HTR-8/SVneo (cell line): ENCODE measurements at regions not wholly inside any gene's neighbourhood (a gene's known extent, or its start where the extent isn't known, plus 50 kb on each side); places are given as distances from the start of the nearest gene placed in this dataset.
A peak's percentile ranks its signal among the peaks of the same experiment; 100 is the strongest.

Experiments used
- DNase-seq: peaks from one replicate; pipeline ENCODE4 v3.0.0; 2011; ENCODE audit warnings: low spot score, mixed read lengths; ENCODE audit not compliant: insufficient read length
- FAIRE-seq: peaks from 2 replicates; lab custom pipeline; 2011; peaks lifted over from hg19 to GRCh38; lab: Jason Lieb, UNC

DNA sequence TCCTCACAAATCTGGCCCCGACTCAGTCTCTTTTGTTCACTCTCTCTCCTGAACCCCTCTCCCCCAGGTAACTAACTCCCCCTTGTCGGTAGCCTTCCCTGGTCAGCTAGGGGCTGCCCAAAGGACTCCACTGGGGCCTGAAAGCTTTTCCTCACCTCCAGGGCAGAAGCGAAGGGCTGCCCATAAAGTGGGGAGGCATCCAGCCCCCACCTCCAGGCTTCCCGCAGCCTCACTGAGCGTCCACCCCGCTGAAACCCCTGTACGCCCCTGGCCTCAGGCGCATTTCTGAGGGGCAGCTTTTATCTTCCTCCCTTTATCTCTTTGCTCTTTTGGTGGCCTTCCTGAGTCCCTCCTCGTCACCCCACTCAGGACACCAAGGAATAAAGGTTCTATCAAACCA lies 249.3 kb downstream of the CYP26B1 start:
- DNase-seq, result no peak
- FAIRE-seq, result no peak

DNA sequence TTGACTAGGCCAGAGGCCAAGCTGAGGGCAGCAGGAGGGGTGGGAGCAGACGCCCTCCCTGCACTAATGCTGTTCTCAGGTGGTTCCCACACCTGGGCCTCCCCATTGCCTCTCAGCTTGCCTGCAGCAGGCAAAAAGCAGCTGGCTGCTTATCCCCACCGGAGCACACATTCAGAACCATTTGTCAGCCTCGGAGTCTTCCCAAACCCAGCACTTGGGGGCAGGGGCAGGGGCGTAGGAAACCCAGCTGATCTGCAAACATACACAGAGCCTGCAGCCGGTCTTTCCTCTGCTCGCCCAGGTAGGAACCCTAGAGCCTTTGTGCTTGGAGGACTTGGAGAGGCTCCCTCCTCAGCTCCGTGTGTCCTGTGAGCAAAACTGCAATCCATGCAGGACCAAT lies 249.8 kb downstream of the CYP26B1 start:
- FAIRE-seq, result no peak
- DNase-seq, result no peak

DNA sequence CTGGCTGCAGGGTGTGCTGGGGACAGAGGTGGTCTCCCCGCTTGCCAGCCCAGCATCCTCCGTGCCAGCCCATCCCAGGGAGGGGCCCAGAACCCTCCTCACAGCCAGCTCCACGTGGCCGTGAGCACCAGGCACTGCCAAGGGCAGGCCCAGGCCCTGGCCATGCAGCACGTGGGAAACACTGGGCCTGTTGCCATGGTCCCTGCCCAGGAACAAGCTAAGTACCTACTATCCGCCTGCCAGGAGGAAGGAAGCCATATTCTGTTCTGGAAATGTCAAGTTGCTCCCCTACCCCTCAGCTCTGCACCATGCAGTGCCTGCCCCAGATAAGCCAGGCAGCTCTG lies 250.6 kb downstream of the CYP26B1 start:
- DNase-seq, result no peak
- no peak for FAIRE-seq

DNA sequence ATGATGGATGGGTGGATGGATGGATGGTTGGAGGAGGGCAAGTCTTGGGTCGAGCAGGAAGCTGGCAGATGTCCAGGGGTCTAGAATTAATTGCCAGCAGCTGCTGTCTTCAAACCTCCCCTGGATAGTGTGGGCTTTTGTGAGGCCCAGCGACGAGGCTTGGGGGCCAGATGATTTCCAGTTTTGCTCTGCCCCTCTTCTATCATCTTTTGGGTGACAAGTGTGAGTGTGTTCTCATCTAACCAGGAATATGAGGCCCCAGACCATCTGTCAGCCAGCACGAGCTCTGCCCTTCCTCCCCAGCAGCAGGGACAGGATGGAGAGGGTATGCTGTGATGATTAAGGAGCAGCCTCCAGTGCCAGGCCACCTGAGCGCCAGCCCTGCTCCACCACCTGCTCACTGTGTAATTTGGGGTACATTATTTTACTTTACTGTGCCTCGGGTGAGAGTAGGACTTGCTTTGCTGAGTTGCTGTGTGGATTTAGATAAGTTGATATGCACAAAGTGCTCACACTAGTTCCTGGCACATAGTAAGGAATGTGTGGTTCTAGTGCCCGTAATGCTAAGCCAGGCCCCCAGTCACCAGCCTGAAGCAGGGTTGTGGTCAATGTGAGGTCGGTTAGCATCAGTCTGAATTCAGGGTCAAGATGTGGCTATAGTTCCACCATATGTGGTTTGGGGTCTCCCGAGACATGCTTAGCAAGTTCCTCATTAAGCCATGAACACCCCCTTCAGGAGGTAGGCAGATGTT lies 251.1 kb downstream of the CYP26B1 start:
- peak; percentile 57 for FAIRE-seq
- DNase-seq, result no peak

- no peak for DNase-seq
- no peak for FAIRE-seq
Observed at GRCh38 chr2:71895320-71896161, 252.1 kb downstream of the CYP26B1 start.

DNA sequence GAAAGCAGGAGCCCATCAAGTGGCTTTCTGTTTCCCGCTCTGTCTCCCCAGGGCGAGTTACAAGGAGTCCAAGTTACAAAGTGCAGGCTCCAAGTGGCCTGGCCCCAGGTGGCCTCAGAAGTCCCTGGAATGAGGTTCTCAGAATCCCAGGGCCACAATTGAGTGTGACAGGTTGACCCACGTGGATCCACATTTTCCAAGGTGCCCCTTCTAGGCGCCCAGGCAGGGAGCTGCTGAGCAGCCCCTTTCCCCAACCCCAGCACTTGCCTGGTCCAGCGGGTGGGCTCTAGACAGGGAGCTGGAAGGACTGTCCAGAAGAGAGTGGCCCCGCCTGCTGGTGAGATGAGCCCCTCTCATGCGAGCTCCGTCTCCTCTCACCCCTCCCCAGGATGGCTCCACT lies 253.4 kb downstream of the CYP26B1 start:
- FAIRE-seq (no peak), DNase-seq (no peak)

DNA sequence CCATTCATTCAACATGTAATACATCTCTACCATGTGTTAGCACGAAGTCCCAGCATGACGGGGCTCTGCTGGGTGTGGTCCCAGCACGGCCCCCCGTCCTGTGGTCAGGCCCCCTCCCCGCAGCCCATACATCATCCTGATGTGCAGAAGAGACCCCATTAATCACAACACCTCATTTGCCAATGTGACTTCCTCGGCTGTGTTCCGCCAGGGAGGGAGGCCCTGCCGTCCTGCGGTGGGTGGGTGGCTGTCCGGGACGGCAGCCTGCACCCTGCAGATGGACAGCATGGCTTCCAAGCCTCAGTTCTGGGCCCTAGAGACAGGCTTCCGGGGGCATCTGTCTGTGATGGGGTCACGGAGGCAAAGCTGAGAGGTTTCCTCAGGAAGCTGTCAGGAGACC lies 254.0 kb downstream of the CYP26B1 start:
- DNase-seq (no peak), FAIRE-seq (no peak)

DNA sequence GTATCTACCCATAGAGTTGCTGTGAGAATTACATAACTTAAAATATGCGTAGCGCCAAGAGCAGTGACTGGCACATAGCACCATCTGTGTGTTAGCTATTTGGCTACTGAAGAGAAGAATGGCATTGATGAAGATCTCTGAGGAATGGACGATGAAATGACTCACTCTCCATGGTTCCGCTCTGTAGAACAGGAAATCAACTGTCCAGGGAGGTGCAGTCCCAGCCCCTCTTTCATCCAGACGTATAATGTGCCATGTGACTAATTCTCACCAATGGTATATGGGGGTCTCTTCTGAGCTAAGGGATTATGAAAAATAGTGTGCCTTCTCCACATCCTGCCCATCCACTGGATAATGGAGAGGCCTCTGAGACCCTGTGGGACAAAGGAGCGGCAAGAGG lies 254.8 kb downstream of the CYP26B1 start:
- DNase-seq (no peak), FAIRE-seq (no peak)

DNA sequence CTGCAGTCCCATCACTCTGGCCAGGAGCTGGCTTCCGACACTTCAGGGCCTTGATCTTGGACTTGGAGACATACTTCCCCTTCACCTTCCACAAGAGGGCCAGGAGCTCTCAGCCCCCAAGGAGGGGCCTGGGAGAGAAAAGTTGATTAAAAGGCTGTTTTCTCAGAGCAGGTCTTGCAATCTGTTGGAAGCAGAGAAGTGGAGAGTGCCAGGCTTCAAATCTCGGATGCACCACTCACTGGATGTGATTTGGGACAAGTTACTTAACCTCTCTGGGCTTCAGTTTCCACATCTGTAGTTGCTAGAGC lies 255.3 kb downstream of the CYP26B1 start:
- no peak for FAIRE-seq
- DNase-seq, result no peak

DNA sequence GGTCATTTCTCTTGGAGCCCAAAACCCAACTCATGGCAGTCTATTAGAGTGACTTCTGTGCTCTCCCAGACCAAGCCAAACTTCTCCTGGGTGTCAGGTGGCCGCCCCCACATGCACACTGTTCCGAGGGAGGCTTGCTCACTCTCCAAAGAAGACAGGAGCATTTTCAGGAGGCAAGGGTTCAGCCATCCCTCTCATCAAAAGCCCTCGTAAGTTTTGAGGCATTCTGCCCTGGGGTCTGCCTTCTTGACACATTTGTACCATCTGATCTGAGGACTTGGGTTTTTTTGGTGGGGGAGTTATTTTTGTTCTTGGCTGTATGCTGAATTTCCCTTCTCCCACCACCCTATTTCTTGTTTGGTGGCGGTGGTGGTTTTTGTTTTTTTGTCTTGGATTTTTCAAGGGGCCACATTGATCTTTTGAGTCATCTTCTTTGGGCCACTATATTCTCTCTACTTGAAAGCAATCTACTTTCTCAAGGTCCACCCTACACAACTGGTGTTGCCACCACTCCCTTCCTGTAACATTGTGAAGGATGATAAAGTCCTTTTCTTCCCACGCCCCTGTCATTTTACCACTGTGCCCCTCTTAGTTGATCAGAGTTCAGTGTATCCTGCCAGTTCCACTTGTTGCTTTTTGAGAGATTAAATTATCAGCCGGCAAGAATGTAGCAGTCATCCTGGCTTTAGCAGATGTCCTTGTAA lies 255.8 kb downstream of the CYP26B1 start:
- no peak for FAIRE-seq
- no peak for DNase-seq

DNA sequence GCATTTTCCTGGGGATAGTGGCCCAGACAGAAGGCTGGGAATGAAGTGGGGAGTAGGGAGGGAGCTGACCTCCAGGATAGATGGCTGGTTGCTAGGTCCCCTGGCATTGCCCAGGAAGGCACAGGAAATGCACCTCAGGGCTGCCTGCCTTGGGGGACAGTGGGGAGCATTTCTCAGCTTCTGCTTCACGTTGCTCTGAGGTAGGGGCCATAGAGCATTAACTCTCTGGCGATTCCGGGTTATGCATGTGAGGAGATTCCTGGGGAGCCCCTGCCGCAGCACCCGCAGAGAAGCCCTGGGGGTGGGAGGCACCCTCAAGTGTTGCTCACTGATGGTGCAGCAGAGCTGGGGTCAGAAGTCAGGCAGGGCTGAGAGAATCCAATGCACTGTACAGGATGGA lies 256.5 kb downstream of the CYP26B1 start:
- DNase-seq, result no peak
- no peak for FAIRE-seq

DNA sequence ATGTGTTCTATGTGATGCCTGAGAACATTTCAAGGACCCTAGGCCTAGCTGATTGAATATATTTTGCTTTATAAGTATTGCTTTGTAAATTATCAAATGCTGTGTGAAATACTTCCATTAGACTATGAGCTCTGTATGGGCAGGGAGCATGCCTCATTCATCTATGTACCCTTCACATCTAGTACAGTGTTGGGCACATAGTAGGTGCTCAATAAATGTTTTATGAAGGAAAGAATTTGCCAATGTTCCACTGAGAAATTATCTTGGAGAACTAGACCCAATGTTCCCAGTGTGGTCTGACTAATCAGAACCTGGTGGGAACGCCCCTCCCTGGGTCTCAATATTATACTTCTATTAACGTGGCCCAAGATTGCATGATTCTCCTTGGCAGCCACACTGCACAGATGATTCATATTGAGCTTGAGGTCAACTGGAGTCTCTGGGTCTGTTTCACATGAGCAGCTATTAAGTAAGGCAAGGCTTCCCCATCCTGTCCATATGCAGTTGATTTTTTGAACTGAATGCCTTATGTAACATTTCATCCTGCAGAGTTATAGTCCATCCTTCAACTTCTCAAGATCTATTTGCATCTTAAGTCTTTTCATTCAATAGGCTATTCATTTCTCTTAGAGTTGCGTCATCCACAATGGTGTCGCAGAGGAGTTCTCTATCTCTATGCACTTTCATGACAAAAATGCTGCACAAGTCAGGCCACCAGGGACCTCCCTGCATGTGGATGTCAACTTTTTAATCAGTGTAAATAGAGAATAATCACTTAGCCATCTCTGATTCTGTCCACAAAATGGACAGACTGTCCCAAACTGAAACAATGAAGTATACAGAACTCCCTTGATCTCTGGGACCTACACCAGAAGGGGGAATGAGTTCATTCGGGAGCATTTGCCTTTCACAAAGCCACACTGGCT lies 257.6 kb downstream of the CYP26B1 start:
- FAIRE-seq (no peak), DNase-seq (no peak)

DNA sequence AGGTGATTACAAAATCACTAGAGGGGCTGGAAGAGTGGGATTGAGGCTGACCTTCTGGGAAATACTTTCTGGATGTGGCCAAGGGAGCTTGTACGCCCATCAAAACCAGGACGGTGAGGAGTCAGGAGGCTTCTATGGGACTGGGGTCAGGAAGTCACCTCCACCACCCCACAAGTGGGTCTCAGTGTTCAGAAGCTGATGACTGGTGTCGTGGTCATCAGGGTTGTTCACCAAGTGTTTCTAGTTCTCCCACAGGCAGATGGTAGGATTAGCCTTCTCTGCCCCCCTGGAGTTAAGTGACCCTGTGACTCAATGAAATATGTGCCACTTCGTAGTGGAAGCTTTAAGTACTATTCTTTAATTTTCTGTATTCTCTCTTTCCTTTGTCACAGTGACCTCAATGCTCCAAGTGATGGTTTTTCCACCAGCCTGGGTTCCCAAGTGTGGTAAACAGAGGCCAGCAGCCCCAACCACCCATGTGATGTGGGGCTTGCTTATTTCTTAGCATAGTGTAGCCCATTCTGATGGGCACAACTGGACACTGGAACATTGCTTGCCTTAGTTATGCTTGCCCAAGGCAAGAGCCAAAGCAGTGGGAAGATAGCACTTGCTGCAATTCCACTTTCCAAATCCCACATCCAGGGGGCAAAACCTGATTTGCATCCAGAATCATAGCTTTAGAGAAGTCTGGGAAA lies 258.8 kb downstream of the CYP26B1 start:
- DNase-seq, result no peak

DNA sequence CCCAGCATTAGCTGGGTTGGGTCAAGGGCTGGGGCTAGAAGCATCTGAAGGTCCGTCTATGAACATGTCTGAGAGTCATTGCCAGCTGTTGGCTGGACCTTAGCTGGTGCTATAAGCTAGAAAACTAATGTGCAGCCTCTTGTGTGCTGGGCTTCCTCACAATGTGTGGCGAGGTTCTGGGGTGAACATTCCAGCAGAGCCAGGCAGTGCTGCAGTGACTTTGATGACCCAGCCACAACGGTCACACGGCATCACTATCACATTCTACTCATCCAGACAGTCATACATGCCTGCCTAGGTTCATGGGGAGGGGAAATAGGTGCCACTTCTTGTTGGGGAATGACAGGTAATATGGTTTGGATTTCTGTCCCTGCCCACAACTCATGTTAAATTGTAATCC lies 260.5 kb downstream of the CYP26B1 start:
- DNase-seq (no peak), FAIRE-seq (no peak)

More for the DNA sequence above, 258.8 kb downstream of the CYP26B1 start:
- FAIRE-seq, result no peak

DNA sequence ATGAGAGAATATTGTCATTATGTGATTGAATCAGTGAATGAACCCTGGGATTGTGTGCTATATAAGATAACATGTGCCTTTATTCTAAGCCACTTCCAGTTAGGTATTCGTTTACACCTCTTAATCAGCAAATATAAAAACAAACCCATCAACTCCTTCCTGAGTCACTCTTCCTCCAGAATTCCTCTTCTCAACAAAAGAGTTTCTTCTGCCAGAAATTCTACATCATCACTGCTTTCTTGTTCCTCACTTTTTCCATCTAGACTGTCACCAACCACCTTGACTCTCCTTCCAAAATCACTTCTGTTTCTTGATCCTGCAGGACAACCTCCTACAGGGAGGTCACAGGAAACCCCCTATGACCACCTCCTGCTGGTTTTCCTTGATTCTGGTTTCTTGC lies 261.4 kb downstream of the CYP26B1 start:
- DNase-seq (no peak), FAIRE-seq (no peak)

DNA sequence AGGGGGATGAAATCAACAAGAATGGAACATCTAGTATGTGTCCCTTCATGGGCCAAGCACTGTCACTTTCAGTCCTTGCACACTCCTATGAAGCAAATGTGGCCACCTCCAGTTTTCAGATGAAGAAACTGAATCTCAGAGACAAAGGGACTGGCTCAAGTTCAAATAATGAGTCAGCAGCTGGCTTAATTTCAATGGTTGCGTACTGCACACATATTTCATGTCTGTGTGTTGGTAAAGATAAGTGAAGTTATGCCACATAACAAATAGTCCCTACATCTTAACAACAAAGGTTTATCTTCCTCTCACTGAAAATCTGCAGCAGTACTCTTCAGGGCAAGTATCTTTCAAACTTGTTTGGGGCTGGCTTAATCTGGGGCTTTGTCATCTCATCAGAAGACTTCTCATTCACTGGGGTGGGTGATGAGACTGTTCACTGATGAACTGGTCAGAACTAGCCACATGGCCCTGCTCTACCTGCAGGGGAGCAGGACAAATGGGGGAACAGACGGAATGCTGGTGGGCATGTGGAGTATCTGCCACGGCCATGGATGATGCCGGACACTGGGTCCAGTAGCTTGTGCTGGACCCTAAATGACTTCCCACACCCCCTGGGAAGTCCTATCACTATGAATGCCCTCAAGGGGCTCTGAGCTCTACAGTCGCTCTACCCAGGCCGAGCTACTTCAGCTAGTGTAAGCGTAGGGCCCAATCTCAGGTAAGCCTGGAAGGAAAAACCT lies 263.2 kb downstream of the CYP26B1 start:
- DNase-seq (no peak), FAIRE-seq (peak; percentile 81)

DNA sequence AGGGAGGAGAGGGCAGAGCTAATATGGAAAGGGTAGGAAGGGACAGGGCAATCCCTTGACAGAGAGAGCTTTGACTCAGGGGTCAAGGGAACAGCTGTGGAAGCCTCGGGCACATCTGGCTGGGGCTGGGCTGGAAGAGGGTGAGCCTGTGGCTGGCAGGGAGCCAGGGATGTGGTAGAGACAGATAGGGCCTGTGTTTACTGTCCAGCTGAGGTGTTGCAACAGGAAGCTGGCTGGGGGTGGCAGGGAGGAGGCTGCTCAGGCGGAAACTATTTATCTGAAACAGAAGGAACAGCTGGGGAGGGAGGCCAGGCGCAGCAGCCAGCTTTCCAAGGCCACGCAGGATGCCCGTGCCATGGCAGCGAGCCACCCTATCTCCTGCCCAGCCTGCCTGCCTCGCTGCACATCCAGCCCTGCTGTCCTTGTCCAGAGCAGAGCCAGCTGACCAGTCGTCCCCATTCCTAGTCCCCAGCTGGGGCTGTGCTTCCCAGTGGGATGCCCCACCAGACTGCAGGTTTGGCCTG lies 264.7 kb downstream of the CYP26B1 start:
- FAIRE-seq, result peak; percentile 95
- peak; percentile 90 for DNase-seq

DNA sequence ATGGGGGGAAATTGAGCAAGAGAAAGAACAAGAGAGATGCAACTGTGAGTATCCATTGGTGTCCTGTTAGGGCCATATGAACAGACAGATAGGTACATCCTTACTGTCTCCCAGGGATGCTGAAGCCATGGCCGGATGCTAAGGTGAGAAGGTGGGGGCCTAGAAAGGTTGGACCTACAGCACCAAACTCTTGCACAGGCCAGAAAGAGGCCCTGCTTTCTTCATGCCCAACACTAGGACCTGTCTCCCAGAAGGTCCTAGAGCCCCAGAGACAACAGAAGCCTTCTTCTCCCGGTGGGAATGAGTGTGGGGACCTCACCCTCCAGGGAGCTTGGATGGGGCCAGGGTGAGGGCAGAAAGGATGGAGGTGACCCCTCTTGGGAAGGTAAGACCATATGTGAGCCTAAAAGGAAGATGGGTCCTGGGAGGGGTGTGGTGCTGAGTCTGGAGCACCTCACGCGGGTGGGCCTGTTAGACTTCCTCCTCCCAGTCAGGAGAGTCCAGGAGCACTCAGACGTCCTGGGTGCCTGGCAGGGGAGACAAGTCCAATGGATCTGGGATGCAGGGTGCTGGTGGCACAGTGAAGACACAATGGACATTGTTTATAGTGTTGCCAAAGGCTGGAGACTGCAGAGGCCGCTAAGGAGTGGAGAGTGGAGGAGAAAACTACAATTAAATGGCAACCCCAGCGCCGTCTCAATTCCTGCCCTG lies 265.3 kb downstream of the CYP26B1 start:
- DNase-seq (no peak), FAIRE-seq (no peak)
